AG09319 (cell line): ENCODE measurements at regions not wholly inside any gene's neighbourhood (a gene's known extent, or its start where the extent isn't known, plus 50 kb on each side); places are given as distances from the start of the nearest gene placed in this dataset.

Experiments used
- DNase-seq: peaks from one replicate; pipeline ENCODE4 v3.0.0-alpha.2; 2010; ENCODE audit warnings: low read depth; ENCODE audit errors: extremely low read depth
- CTCF ChIP-seq: IDR thresholded peaks from 2 replicates; pipeline ENCODE4 v1.5.1; 2011; ENCODE audit warnings: low read depth, mild to moderate bottlenecking, inconsistent platforms, low read length, moderate library complexity

GRCh38 chr11:101741479-101742175 lies 157.8 kb upstream of the TRPC6 start:
- TF ChIP-seq CTCF, result no peak
- no peak for DNase-seq

- TF ChIP-seq CTCF, result no peak
- DNase-seq, result no peak
Measured at GRCh38 chr11:101741061-101741460, 157.3 kb upstream of the TRPC6 start.

GRCh38 chr11:101738452-101738851 lies 154.6 kb upstream of the TRPC6 start:
- no peak for TF ChIP-seq CTCF
- DNase-seq, result no peak

GRCh38 chr11:101729406-101730078 lies 145.7 kb upstream of the TRPC6 start:
- no peak for TF ChIP-seq CTCF
- DNase-seq, result no peak

- no peak for TF ChIP-seq CTCF
- no peak for DNase-seq
Measured at GRCh38 chr11:101727451-101727850, 143.6 kb upstream of the TRPC6 start.

- no peak for DNase-seq
- no peak for TF ChIP-seq CTCF
Measured at GRCh38 chr11:101726988-101727387, 143.2 kb upstream of the TRPC6 start.

- DNase-seq, result no peak
- no peak for TF ChIP-seq CTCF
Measured at GRCh38 chr11:101723371-101723770, 139.6 kb upstream of the TRPC6 start.
